ENCODE measurements at regions not wholly inside any gene's neighbourhood (a gene's known extent, or its start where the extent isn't known, plus 50 kb on each side); places are given as distances from the start of the nearest gene placed in this dataset.
"Not testable (repeated sequence)": the region's sequence is repeated elsewhere in the genome, so short reads cannot be mapped to it uniquely, and the experiment has no call there.

DNA sequence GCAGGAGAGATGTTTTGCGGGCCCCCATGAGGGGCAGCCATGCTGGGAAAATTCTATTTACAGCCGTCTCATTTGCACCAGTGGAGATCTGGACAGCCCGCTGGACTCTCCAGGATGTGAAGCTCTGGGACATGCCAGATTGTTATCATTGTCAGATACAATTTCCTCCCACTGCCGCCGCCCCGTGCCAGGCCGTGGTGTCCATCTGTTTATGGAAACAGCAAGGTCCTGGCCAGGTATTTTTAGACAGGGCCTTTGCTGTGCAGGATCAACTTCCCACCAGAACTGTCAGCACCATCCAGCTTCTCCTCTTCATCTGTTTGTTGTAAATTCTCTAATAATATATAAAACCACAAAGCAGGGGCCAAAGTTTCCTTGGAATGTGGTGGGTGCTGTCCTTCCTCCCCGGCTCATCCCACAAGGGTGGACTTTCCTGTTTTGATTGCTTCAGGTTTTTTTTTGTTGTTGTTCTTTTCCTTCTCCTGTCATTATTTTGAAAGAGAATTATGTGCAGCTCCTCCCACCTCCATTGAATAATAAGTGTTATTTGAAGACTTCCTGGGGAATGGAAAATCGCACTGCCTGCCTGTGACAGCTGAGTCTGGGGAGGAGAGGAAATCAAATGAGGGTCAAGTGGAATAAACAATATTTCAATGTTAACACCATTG lies 398.1 kb downstream of the TNS1 start:
- H3K27ac Mint-ChIP-seq = no peak overlapping the region
- no peaks in the 10 kb centered on the region for H3K4me1 Mint-ChIP-seq
- H3K4me3 Mint-ChIP-seq = no peak overlapping the region
- no peaks in the 10 kb centered on the region for H3K9me3 Mint-ChIP-seq
- peaks cover 5% of the 10 kb centered on the region for H3K27me3 Mint-ChIP-seq
- H3K36me3 Mint-ChIP-seq = no peaks in the 10 kb centered on the region

GRCh38 chr2:217601601-217602000 lies 401.2 kb downstream of the TNS1 start:
- Mint-ChIP-seq H3K27me3 (no peaks in the 10 kb centered on the region), H3K27ac (no peak overlapping the region), H3K9me3 (peaks cover 0 to 2% (median 0%) of the 10 kb centered on the region in 3 donors), H3K4me3 (no peak overlapping the region), H3K36me3 (no peaks in the 10 kb centered on the region), H3K4me1 (no peaks in the 10 kb centered on the region)

GRCh38 chr2:217599906-217600305 lies 402.9 kb downstream of the TNS1 start:
- Mint-ChIP-seq H3K36me3 (no peaks in the 10 kb centered on the region), H3K4me1 (no peaks in the 10 kb centered on the region), H3K9me3 (peaks cover 0 to 2% (median 0%) of the 10 kb centered on the region in 3 donors), H3K27ac (no peak overlapping the region), H3K4me3 (no peak overlapping the region), H3K27me3 (peaks cover 3% of the 10 kb centered on the region)

- peaks cover 0 to 2% (median 0%) of the 10 kb centered on the region in 3 donors for H3K9me3 Mint-ChIP-seq
- no peak overlapping the region for H3K4me3 Mint-ChIP-seq
- peaks cover 0 to 8% (median 0%) of the 10 kb centered on the region in 3 donors for H3K4me1 Mint-ChIP-seq
- H3K27ac Mint-ChIP-seq = no peak overlapping the region
- H3K36me3 Mint-ChIP-seq = peaks cover 2% of the 10 kb centered on the region
- H3K27me3 Mint-ChIP-seq = peaks cover 3% of the 10 kb centered on the region
Observed at GRCh38 chr2:217597681-217598080, 405.1 kb downstream of the TNS1 start.

DNA sequence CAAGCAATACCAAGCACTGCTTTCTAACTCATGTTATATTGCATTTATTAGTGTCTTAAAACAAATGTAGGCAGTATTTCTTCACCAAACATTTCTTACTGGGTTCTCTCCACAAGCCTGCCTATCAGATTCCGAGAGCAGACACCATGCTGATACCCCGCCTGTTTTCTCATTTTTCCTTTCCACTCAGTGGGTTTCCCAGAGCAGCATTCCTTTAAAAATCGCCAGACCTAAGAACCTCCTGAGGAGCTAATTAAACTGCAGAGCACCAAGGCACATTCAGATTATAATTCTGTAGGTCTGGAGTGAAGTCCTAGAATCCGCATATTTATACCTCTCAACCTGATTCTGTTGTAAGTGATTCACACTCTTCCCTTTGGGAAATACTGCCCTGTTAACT lies 405.6 kb downstream of the TNS1 start:
- H3K27me3 Mint-ChIP-seq = peaks cover 3% of the 10 kb centered on the region
- no peak overlapping the region for H3K27ac Mint-ChIP-seq
- H3K36me3 Mint-ChIP-seq = peaks cover 2% of the 10 kb centered on the region
- peaks cover 0 to 8% (median 0%) of the 10 kb centered on the region in 3 donors for H3K4me1 Mint-ChIP-seq
- peaks cover 0 to 2% (median 0%) of the 10 kb centered on the region in 3 donors for H3K9me3 Mint-ChIP-seq
- no peak overlapping the region for H3K4me3 Mint-ChIP-seq

- Mint-ChIP-seq H3K9me3 (peaks cover 0 to 4% (median 0%) of the 10 kb centered on the region in 3 donors), H3K27ac (no peak overlapping the region), H3K27me3 (peaks cover 3% of the 10 kb centered on the region), H3K4me1 (peaks cover 0 to 8% (median 0%) of the 10 kb centered on the region in 3 donors), H3K4me3 (no peak overlapping the region), H3K36me3 (peaks cover 2% of the 10 kb centered on the region)
Observed at GRCh38 chr2:217593732-217594131, 409.1 kb downstream of the TNS1 start.

DNA sequence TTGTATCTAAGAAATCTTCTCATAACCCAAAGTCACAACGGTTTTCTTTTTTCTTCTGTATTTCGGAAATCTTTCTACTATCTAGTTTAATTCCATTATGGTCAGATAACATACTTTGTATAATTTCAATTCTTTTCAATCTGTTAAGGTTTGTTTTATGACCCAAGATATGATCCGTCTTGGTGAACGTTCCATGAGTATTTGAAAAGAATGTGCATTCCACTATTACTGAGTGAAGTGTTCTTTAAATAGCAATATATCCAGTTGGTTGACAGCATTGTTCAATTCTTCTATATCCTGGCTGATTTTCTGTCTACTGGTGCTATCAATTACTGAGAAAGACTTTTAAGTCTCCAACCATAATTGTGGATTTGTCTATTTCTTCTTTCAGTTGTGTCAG lies 414.5 kb downstream of the TNS1 start:
- Mint-ChIP-seq H3K27me3 (peaks cover 3% of the 10 kb centered on the region), H3K27ac (no peak overlapping the region)

DNA sequence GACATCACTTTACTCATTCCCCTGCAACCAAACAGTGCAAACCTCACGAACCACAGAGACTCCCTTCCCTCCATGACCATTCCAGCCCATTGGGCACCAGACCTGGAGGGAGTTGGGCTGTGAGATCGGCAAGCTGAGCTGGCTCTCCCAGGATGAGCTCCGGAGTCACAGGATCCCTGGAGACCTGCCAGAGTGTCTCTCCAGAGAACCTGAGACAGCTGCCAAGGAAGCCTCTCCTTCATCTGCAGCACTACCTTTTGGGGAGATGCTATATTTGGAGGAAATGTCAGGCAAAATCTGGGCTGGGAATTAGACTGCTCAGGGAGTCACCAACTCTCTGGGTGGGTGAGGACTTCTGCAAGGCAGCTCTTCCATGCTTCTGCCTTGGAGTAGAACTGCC lies 417.4 kb downstream of the TNS1 start:
- no peak overlapping the region for H3K4me3 Mint-ChIP-seq
- peaks cover 3% of the 10 kb centered on the region for H3K36me3 Mint-ChIP-seq
- no peak overlapping the region for H3K27ac Mint-ChIP-seq
- H3K9me3 Mint-ChIP-seq = peaks cover 0 to 4% (median 3%) of the 10 kb centered on the region in 3 donors
- no peaks in the 10 kb centered on the region for H3K4me1 Mint-ChIP-seq
- peaks cover 3% of the 10 kb centered on the region for H3K27me3 Mint-ChIP-seq

More for the DNA sequence above, 414.5 kb downstream of the TNS1 start:
- no peaks in the 10 kb centered on the region for H3K4me1 Mint-ChIP-seq
- peaks cover 3% of the 10 kb centered on the region for H3K36me3 Mint-ChIP-seq
- peaks cover 0 to 6% (median 0%) of the 10 kb centered on the region in 3 donors for H3K9me3 Mint-ChIP-seq
- H3K4me3 Mint-ChIP-seq = no peak overlapping the region

GRCh38 chr2:217580407-217580806 lies 422.4 kb downstream of the TNS1 start:
- H3K4me1 Mint-ChIP-seq, H3K36me3 Mint-ChIP-seq: not testable (repeated sequence)
- peak overlapping the region in 1 of 3 donors; percentile 89 for H3K27ac Mint-ChIP-seq

GRCh38 chr2:217573571-217573970 lies 429.2 kb downstream of the TNS1 start:
- Mint-ChIP-seq H3K27ac (no peak overlapping the region), H3K4me1 (no peaks in the 10 kb centered on the region), H3K36me3 (peaks cover 4% of the 10 kb centered on the region), H3K27me3 (peaks cover 2% of the 10 kb centered on the region), H3K9me3 (peaks cover 3 to 9% (median 6%) of the 10 kb centered on the region in 3 donors), H3K4me3 (no peak overlapping the region)

More at GRCh38 chr2:217580407-217580806, 422.4 kb downstream of the TNS1 start:
- H3K4me3 Mint-ChIP-seq, H3K9me3 Mint-ChIP-seq, H3K27me3 Mint-ChIP-seq: not testable (repeated sequence)

- no peak overlapping the region for H3K4me3 Mint-ChIP-seq
- no peak overlapping the region for H3K27ac Mint-ChIP-seq
Observed at GRCh38 chr2:217570394-217570793, 432.4 kb downstream of the TNS1 start.

GRCh38 chr2:217568289-217568971 lies 434.4 kb downstream of the TNS1 start:
- no peak overlapping the region for H3K4me3 Mint-ChIP-seq
- H3K27me3 Mint-ChIP-seq = no peaks in the 10 kb centered on the region
- no peaks in the 10 kb centered on the region for H3K4me1 Mint-ChIP-seq
- peaks cover 0 to 6% (median 0%) of the 10 kb centered on the region in 3 donors for H3K9me3 Mint-ChIP-seq
- no peaks in the 10 kb centered on the region for H3K36me3 Mint-ChIP-seq
- H3K27ac Mint-ChIP-seq = no peak overlapping the region

More at GRCh38 chr2:217570394-217570793, 432.4 kb downstream of the TNS1 start:
- H3K4me1 Mint-ChIP-seq = no peaks in the 10 kb centered on the region
- peaks cover 4% of the 10 kb centered on the region for H3K36me3 Mint-ChIP-seq
- peaks cover under 1% of the 10 kb centered on the region for H3K27me3 Mint-ChIP-seq
- peaks cover 2 to 8% (median 3%) of the 10 kb centered on the region in 3 donors for H3K9me3 Mint-ChIP-seq

- Mint-ChIP-seq H3K36me3 (no peaks in the 10 kb centered on the region), H3K27me3 (no peaks in the 10 kb centered on the region), H3K9me3 (peaks cover 0 to 7% (median 0%) of the 10 kb centered on the region in 3 donors), H3K4me3 (no peak overlapping the region), H3K27ac (no peak overlapping the region), H3K4me1 (no peaks in the 10 kb centered on the region)
Observed at GRCh38 chr2:217563565-217563964, 439.2 kb downstream of the TNS1 start.

DNA sequence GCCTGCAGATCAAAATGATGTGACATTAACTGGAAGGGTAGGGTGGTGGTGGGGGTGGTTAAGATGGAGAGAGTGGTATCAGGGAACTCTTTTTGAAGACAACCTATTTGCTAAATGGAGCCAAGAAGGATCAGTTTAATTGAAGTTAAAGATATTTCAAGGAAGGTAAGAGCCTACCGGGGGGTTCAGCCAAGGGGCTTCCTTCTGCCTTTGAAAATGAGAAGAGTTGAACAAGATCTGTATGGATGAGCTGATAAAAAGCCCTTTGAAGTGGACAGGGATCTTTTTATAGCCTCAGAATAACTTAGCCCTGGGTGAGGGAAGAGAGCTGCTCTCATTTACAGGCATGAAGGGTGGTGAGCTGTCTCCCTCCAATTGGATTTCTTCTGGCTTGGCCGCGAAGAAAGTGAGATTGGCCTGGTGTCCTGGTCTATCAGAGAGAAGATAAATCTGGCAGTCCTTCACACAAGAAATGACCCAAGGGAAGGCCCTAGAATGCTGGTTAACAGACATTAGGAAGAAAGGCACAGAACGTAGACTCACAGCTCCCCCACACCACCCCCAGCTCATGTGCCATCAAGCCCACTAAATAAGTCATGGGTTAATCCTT lies 439.8 kb downstream of the TNS1 start:
- H3K27ac Mint-ChIP-seq = no peak overlapping the region
- H3K27me3 Mint-ChIP-seq = no peaks in the 10 kb centered on the region
- H3K9me3 Mint-ChIP-seq = peaks cover 0 to 7% (median 0%) of the 10 kb centered on the region in 3 donors
- H3K4me3 Mint-ChIP-seq = no peak overlapping the region
- no peaks in the 10 kb centered on the region for H3K36me3 Mint-ChIP-seq
- H3K4me1 Mint-ChIP-seq = no peaks in the 10 kb centered on the region

DNA sequence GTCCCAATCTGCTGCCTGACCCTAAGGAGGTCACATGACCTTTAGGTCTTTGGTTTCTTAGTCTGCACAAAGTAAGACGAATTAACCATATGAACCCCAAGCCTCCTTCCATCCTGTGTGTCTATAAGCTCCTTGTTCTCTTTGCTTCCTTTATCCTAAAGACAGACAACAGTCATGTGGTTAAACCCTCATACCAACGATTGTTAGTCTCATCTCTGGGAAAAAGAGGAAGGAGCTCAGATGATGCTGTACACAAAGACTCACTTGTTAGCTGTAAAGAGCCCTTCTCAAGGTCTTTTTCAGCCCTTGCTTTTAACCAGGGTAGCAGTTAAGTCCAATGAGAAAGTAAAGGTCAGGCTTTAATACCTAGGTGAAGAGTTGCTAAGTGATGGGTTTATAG lies 443.7 kb downstream of the TNS1 start:
- Mint-ChIP-seq H3K27ac (no peak overlapping the region), H3K36me3 (no peaks in the 10 kb centered on the region), H3K9me3 (peaks cover 0 to 6% (median 0%) of the 10 kb centered on the region in 3 donors), H3K4me3 (no peak overlapping the region), H3K4me1 (no peaks in the 10 kb centered on the region), H3K27me3 (peaks cover 1% of the 10 kb centered on the region)

All from IgD-negative memory B cell (primary cell).